Smooth muscle cell of the brain vasculature (primary cell): ENCODE measurements at regions not wholly inside any gene's neighbourhood (a gene's known extent, or its start where the extent isn't known, plus 50 kb on each side); places are given as distances from the start of the nearest gene placed in this dataset.

Experiments used
- DNase-seq: peaks from one replicate; pipeline ENCODE4 v3.0.0-alpha.2; 2012; ENCODE audit warnings: low read depth, low spot score

DNA sequence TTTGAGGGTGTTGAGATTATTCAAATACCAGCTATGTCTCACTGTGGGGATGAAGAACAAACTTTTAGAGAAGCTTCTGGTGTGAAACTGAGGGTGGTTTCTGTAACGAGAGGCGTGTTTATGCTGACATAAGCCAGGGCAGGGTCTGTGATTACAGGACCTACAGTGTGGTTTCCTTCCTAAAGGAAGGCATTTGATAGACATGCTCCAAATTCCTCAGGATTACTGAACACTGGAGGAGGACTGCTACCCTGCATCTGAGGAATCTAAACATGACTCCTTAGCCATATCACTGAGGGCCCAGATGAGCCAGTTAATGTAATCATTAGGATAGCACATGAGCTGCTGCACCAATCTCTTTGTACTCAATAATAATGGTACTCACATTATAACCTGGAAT, 328.4 kb upstream of the UMPS start:
- no peak for DNase-seq

DNA sequence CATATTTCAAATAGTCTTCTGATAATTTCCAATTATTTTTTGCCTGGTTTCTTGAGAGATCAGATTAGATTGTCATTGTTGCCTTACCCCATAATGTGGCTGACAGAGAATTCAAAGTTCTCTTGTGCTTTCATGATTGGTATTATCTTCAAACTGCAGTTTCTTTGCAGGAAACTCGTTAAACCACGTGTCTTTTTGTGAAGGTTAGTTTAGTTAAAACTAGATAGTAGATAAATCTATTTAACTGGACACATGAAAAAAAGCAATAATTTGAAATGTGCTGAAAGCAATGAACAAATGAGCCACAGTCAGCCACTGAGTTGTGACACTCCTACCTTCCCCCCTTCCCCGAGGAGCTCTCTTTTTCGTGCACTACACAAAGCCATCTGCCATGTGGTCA, 327.5 kb upstream of the UMPS start:
- no peak for DNase-seq

DNA sequence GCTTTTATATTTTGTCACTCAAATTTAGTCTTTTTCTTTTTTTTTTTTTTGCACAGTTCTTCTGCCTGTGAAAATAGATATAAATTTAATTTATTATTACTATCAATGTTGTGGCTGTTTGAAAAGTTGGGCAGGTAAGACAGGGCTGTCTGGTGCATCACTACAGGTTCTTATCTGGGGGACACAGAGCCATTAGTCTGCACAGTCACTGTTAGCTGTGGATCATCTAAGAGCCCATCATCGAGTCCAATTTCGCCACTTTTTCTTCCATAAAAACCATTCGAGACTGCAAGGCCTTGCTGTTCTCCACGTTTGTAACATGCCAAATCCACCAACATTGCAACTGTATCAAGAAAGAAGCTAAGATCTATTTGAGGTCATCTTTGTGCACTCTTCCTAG, 325.6 kb upstream of the UMPS start:
- DNase-seq = no peak

DNA sequence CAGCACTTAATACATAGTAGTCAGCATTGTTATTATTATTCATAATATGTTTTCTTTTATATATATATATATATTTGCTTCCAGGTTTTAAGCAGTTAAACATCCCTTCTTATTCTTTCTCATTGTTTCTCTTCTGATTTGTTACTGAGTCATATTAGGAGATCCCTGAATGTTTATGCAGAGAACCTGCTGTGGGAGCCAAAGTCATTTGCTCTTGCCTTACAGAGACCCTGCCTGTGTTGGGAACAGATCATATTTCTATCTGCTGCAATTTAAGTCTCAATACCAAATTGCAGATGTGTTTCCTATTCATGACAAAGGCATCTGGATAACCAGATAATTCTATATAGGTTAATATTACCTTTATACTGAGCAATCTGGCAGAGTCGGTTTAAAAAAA, 323.0 kb upstream of the UMPS start:
- DNase-seq = peak; percentile 32

DNA sequence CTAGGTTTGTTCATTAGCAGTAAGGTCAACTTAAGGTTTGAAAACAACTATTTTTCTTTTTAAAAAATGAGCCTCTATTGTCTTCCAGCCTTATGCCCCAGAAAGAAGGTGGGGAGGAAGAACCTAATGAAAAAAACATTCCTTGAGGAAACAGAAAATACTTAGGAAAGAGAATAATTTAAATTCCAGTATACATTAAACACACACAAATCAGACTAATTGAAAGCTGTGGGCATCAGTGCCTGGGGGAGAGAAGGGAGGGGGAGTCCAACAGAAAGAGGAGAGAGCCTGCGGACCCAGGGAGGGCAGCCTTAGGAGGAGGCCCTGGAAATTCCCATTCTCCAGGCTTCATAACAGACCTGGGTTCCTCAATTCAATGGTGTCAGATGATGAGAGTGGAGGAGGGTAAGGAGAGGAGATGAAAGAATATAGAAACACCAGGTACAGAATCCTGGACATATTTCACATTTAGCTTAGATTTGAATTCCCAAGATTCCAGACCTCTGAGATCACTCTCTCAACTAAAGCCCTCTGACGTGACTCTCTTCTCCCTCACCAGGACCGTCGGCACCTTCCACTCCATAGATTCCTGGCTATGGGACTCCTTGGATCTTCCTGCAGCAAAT, 320.5 kb upstream of the UMPS start:
- no peak for DNase-seq

DNA sequence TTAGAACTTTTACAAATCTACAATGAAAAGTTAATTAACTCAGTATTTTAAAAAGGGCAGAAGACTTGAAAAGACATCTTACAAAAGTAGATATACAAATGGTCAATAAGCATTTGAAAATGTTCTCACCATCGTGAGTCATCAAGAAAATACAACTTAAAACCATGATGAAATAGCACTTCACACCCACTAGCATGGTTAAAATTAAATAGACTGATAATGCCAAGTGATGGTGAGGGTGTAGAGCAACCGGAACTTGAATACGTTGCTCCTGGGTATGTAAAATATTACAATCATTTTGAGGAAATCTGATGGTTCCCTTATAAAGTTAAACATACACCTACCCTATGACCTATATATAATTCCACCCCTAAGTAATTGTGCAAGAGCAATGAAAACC, 319.8 kb upstream of the UMPS start:
- no peak for DNase-seq

DNA sequence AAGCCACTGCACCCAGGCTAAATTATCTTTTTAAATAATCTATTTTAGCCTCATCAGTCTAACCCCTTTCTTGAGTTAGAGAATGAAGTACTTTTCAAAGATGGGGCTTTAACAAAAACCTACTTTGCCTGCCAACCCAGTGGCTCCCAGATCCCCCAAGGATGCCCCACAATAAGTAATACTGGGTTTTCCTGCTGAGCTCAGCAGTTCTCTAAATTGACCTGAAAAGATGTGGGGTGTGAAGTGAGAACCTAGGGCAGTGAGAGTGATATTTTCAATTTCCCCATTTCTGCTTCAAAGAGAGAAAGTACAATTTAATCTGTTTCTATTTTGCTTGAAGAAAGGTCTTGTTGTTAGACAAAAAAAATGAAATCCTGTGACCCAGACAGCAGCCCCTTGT, 318.5 kb upstream of the UMPS start:
- DNase-seq = no peak

DNA sequence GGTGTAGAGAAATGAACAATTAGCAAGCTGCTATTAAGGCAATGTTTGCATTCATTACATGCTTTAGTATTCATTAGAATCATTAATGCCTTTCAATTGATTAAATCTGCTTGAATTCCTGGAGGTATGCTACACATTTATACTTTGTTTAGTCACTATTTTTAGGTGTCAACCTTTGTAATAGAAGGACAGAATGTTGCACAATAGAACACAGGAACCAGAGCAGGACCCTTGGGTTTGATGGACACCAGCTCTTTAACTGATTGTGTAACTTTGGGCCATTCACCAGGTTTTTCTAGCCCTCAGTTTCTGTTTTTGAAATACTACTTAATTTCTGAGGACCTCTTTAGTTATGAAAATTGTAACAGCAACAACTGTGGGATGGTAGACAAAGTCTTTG, 317.6 kb upstream of the UMPS start:
- no peak for DNase-seq

DNA sequence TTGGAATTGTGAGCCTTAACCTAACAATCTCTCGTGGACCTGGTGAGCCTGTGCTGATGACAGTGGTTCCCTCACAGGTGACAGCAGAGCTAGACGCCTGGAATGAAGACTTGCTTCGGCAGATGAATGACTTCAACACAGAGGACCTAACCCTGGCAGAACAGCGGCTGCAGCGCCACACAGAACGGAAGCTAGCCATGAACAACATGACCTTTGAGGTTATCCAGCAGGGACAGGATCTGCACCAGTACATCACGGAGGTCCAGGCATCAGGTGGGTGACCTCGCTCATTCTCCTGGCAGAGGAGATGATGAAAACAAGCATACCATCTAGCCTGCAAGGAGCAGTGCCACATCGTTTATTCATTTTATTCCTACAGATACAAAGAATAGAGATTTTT, 316.9 kb upstream of the UMPS start:
- no peak for DNase-seq

DNA sequence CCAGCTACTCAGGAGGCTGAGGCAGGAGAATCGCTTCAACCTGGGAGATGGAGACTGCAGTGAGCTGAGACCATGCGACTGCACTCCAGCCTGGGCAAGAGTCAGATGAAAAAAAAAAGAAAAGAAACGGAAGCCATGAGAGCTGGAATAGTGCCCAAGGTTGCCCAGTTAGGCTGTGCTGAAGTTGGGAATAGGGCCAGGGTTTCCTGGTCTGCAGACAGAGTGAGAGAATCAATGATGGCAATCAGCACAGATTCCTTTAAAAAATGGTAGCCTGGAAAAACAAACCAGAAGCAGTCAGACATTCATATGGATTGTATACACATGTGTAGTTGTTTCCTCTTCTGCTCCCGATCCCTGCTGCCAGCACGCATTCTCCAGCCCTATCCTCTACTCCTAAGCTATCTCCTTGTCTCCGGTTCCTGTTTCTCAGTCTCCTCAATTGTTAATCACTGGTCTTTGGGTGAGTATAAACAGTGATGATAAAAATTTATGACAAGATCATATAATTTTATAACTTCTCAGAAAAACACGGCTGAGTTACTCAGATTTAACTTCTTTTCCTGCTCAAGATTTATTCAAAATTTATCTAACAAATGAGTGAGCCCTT, 316.2 kb upstream of the UMPS start:
- no peak for DNase-seq

DNA sequence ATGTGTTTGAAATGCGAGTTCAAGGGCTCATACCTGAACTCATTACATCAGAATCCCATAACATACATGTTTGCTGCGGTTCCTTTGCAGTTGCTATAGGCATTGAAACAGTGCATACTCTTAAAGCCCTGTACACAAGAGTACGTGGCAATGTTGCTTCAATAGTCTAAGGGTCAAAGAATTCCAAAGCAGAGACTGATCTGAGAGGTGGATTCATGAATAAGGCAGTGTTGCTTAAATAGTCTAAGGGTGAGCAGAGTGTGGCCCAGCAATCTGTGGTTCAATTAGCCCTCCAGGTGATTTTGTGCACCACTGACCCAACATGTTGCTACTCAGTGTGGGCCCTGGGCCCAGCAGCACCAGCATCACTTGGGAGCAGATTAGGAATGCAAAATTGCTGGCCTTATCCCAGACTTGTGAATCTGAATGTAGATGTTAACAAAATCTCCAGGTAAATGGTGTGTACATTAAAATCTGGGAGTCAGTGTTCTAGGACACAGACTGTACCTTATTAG, 314.7 kb upstream of the UMPS start:
- DNase-seq = no peak

DNA sequence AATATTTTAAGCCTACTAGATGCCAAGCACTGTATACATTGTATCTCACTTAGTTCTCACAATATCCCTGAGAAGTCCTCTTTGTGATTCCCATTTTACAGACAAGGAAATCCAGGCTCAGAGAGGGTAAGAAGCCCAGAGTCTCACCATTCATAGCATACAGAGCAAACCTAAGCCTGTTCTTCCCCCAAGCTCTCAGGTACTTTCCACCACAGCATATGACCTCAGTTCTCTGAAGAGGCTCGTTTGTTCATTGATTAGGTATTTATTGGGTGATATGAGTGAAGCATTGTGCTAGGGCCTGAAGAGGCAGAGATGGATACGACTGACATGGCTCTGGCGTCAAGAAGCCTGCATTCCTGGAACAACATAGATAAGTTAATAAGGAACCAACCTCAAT, 310.9 kb upstream of the UMPS start:
- no peak for DNase-seq

DNA sequence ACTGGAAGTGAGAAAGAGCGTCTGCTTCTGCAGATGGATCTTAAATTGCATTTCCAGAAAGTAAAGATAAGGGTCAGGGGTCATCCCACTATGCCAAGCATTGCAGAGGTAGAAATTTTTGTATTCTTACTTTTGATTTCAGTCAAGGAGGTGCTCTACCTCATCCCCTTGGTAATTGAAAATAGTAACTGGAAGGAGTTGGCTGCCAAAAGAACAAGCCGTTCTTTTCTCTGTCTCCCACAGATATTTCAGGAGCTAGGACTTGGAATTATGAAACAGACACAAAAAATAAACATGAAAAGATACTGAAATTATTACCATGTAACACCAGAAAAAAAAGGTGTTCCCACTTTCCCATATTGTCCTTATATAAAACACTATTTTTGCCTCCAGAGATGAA, 309.9 kb upstream of the UMPS start:
- DNase-seq = no peak

DNA sequence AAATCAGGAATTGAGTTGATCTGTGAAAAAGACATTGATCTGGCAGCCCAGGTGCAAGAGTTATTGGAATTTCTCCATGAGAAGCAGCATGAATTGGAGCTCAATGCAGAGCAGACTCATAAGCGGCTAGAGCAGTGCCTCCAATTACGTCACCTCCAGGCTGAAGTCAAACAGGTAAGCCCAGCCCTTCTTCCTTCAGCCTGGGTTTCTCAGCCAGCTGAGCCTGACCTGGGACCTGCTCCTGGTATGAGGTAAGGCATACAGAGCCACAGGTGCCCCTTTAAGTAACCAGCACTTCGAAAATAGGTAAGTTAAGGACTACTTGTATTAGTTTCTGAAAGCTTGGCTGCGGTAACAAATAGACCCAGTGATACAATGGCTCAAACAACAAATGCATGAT, 307.4 kb upstream of the UMPS start:
- DNase-seq = no peak

DNA sequence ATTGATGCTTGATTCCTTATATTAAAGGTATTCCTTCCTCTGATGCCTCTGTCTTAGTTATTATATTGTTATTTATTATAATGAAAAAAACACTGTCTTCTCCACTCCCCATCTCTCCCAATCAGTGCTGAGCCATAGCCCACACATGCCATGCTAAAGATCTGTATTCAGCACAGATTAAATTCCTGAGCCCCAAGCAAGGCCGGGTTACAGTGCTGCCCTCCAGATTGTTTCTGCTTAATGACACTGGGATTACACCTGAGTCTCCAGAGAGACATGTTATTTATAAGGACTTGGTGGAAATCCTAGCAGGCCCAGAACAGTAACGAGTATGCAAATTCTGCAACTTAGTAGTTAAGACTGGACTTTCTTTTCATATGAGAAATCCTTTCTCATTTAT, 305.9 kb upstream of the UMPS start:
- DNase-seq = no peak

DNA sequence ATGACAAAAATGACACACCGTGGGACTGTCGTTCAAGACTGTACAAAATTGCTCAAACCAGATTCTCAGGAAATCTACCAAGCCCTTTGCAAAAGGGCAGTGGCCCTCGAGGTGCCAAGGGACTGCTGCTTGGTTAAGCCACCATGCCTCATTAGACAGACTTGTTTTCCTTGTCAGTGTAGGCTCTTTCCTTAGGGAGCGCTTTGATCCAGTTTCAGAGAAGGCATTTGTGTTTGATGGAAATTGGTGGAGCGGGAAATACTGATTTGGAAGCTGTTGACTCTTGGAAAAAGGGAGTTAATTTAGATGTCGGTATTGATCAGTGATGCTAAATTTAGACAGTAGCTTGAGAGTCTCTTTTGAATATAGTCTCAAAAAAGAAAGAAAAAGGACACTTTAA, 304.3 kb upstream of the UMPS start:
- DNase-seq = no peak

DNA sequence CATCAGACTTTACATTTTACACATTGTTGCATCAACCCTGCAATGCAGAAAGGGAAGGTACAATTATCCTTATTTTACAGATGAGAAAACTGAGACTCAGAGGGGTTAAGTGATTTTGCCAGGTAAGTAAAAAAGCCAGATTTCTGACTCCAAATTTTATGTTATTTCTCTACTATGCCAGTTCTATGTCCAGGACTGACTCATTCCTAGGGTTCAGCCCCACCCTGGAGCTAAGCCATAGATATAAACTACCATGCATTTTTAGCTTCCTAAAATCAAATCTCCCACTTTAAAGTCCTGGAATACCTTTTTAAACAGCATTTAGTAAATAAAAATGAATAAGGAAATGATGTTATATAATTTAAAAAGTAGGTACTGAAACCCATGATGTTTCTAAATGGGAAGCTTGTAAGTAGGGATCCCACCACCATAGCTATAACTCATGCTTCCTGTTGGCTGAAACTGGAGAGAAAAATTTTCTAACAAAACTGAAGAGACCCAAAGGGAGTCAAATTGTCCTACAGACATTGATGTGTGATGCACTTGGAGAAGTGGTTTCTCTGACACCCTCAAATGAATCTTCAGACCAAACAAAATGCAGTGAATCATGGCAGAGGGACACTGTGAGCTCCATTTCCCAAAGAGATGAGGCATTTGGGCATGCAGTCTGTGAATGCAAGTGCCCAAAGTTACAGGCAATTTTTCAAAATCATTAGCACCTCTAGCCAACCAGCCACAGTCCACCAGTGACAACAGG, 301.7 kb upstream of the UMPS start:
- no peak for DNase-seq

DNA sequence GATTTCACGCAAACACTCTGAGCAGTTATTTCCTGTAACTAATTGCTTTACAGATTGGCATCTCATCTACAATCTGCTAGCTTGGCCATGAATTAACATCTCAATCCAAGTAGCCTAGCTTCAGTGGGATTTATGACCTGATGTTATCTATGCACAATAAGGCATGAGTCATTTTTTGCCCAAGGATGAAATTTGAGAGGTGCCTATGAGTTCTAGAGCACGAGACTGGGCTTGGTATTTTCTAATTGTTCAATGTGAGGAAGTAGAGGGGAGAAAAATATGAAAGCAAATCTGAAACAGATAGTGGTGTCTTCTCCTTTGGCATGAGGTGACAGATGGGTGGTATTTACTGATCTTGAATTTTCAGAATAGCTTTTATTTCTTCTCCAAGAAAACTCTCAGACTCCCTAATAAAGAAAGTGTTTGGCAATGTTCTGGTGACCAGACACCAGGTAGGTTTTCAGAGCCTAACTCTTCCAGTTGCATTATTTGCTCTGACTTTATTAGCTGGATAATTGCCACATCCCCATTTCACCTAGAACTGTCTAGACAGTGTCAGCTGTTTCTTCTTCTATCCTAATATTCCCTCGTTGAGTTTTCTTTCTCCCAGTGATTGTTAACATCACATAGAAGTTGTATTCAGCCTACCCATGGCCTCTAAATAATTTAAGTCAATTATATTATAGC, 301.0 kb upstream of the UMPS start:
- no peak for DNase-seq

DNA sequence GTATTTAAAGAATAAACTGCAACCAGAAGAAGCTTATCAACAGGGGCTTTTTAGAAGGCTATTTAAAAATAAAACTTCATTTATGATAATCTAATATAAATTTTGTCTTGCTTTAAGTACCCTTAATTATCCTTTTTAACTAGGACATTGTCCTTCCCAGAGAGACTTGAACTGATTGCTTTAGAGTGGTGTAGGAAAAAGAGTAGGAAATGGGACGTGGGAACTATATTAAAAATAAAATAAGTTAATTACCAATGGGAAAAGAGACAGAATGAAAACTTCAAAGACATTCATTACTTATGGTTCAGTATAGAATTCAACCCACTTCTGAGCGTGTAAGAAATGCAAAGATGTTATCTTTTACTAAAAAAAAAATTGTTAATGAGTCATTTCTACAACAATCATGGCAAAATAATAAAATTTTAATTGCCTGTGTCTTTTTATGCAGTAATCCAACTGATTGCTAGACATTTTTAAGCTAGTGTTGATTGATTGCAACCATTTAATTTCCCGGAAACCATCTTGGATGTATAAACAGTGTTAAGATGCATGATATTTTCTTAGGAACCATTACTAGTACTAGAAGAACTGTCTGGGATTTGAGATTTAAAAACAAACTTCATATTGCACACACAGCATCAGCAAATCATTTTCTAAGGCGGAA, 298.8 kb upstream of the UMPS start:
- DNase-seq = no peak

DNA sequence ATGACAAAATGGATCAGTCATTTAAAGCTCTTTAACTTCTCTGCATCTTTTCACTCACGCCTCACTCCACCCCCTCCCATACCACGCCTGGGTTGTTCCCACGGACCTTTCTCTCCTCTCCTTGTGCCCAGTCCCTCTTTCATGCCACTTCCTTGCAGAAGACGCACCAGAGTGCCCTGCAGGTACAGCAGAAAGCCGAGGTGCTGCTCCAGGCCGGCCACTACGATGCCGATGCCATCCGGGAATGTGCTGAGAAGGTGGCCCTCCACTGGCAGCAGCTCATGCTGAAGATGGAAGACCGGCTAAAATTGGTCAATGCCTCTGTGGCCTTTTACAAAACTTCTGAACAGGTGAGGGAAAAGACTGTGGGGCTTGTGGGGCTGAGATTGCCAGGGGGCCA, 296.1 kb upstream of the UMPS start:
- DNase-seq = no peak

DNA sequence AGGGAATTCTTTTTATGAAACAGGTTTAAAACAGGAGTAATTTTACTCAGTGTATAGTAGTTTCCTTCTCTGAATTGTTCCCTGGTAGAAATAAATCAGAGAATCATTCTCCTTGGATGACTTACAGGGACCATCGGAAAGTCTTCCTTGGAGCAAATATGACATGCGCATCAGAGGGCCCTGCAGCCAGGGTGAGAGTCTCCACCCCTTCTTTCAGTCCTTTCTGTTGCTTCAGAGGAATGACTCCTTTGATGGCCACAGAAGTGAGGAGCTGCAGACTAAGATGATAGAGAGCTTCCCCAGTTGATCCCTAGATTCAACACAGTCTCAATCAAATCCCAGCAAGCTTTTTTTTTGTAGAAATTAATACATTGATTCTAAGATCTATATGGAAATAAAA, 294.8 kb upstream of the UMPS start:
- DNase-seq = no peak

DNA sequence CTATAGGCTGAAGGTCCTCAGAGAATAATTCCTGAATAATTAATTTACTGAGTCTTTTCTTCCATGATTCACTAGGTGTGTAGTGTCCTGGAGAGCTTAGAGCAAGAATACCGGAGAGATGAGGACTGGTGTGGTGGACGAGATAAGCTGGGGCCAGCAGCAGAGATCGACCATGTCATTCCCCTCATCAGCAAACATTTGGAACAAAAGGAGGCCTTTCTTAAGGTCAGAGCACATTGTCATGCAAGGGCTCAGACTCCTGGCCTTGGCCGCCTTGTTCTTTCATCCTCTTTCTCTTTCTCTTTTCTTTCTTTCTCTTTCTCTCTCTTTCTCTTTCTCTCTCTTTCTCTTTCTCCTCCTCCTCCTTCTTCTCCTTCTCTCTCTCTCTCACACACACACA, 291.4 kb upstream of the UMPS start:
- no peak for DNase-seq
